Endothelial cell of umbilical vein (primary cell): ENCODE measurements at regions not wholly inside any gene's neighbourhood (a gene's known extent, or its start where the extent isn't known, plus 50 kb on each side); places are given as distances from the start of the nearest gene placed in this dataset.

ENCODE experiments used
- BruUV-seq: library from RNA; stranded (reverse); fragments of 400-500 nt; replicated peaks from 2 replicates; lab custom pipeline; 2021; lab: Mats Ljungman, UMichigan
- CTCF ChIA-PET: fragments of 300-600, 350-600 bp; sonication (Branson Sonifier 250); formaldehyde crosslinking; loops from one replicate; lab custom pipeline; 2021; ENCODE audit warnings: antibody characterized with exemption, inconsistent platforms; lab: Charles Lee
- POLR2A ChIA-PET: fragments of 300-600, 350-600 bp; sonication (Branson Sonifier 250); formaldehyde crosslinking; loops from one replicate; lab custom pipeline; 2021; ENCODE audit warnings: antibody characterized with exemption, inconsistent platforms; lab: Charles Lee
- DNase-seq: peaks from one replicate; pipeline ENCODE4 v3.0.0-alpha.2; 2011; ENCODE audit warnings: low read depth, low spot score
- FAIRE-seq: peaks from 2 replicates; lab custom pipeline; 2011; peaks lifted over from hg19 to GRCh38; lab: Jason Lieb, UNC
- H2AFZ ChIP-seq: 2 replicates; pipeline ENCODE4 v1.6.0; 2012; ENCODE audit warnings: low read depth, low read length, control low read depth, inconsistent platforms
- H3K27ac ChIP-seq: 2 replicates; pipeline ENCODE4 v1.5.1; 2011; ENCODE audit warnings: low read depth, mild to moderate bottlenecking, control low read depth, low read length, moderate library complexity; ENCODE audit not compliant: insufficient read depth
- H3K27me3 ChIP-seq, 2 experiments: 2 replicates each; pipeline versions ENCODE4 v1.6.0 to v1.6.1; 2011; ENCODE audit warnings: low read length in 2 of 2, mixed read lengths in 1 of 2; ENCODE audit not compliant: control insufficient read depth in 2 of 2, insufficient read depth in 2 of 2
- H3K36me3 ChIP-seq, 2 experiments: 2 replicates in 1 of 2; 3 replicates in 1 of 2; pipeline ENCODE4 v1.5.1; 2011; ENCODE audit warnings: low read length in 2 of 2, mild to moderate bottlenecking in 1 of 2, moderate library complexity in 1 of 2; ENCODE audit not compliant: control insufficient read depth in 2 of 2, insufficient read depth in 2 of 2; ENCODE audit errors: extremely low read depth in 1 of 2
- H3K4me1 ChIP-seq: 3 replicates; pipeline ENCODE4 v1.5.1; 2011; ENCODE audit warnings: mild to moderate bottlenecking, low read length; ENCODE audit not compliant: control insufficient read depth, insufficient read depth; ENCODE audit errors: extremely low read depth
- H3K4me2 ChIP-seq: 2 replicates; pipeline ENCODE4 v1.6.1; 2011; ENCODE audit warnings: low read length, control low read depth, mixed read lengths; ENCODE audit not compliant: insufficient read depth
- H3K4me3 ChIP-seq, 3 experiments: fragments of 200-600 bp in 1 of 3; sonication (generic), shearing (Covaris generic) in 1 of 3; replicated peaks in 1 of 3; 2 replicates each; pipeline ENCODE4 v1.5.1; 2011 to 2016; ENCODE audit warnings: control low read depth in 3 of 3, low read length in 3 of 3, mild to moderate bottlenecking in 2 of 3, inconsistent platforms in 1 of 3, low read depth in 1 of 3, moderate library complexity in 1 of 3; ENCODE audit not compliant: insufficient read depth in 1 of 3
- H3K79me2 ChIP-seq: 2 replicates; pipeline ENCODE4 v1.6.0; 2012; ENCODE audit warnings: low read length, inconsistent platforms; ENCODE audit not compliant: control insufficient read depth, insufficient read depth
- H3K9ac ChIP-seq: replicated peaks from 2 replicates; pipeline ENCODE3; 2011; ENCODE audit warnings: low read length, control low read depth; ENCODE audit not compliant: insufficient read depth; ENCODE audit errors: extremely low read depth
- H3K9me1 ChIP-seq: replicated peaks from 3 replicates; pipeline ENCODE4 v1.6.0; 2011; ENCODE audit warnings: mild to moderate bottlenecking, low read length; ENCODE audit not compliant: control insufficient read depth, insufficient read depth; ENCODE audit errors: extremely low read depth
- H3K9me3 ChIP-seq: replicated peaks from 2 replicates; pipeline ENCODE4 v1.5.1; 2012; ENCODE audit warnings: low read length, inconsistent platforms; ENCODE audit not compliant: control insufficient read depth, insufficient read depth
- H4K20me1 ChIP-seq: replicated peaks from 2 replicates; pipeline ENCODE3; 2011; ENCODE audit warnings: mild to moderate bottlenecking, low read length; ENCODE audit not compliant: control insufficient read depth, insufficient read depth; ENCODE audit errors: extremely low read depth
- JUN ChIP-seq: IDR thresholded peaks from 2 replicates; pipeline ENCODE4 v1.6.1; 2011; ENCODE audit warnings: borderline replicate concordance, low read depth; ENCODE audit not compliant: insufficient read length, insufficient read depth
- POLR2A ChIP-seq: IDR thresholded peaks from 2 replicates; pipeline ENCODE4 v1.6.1; 2012; ENCODE audit warnings: low read depth, mild to moderate bottlenecking, control low read depth, low read length
- POLR2AphosphoS5 ChIP-seq: IDR thresholded peaks from 2 replicates; pipeline ENCODE4 v1.6.1; 2012; ENCODE audit warnings: low read depth, mild to moderate bottlenecking, control low read depth, low read length, moderate library complexity; ENCODE audit not compliant: insufficient read depth
- dilution Hi-C: fragments of 300-500 bp; cut with MboI; formaldehyde crosslinking; loops from one replicate; pipeline ENCODE4 v1.15.0; 2019; ENCODE audit warnings: low sequenced_read_pairs; ENCODE audit not compliant: extremely low pct_ligation_motif_present
- intact Hi-C: fragments of 100-400 bp; cut with micrococcal nuclease; formaldehyde crosslinking; loops from one replicate; pipeline ENCODE4 v1.10.0; 2022
- TF ChIP-seq, protein P1 (sequence below): IDR thresholded peaks from 2 replicates; pipeline ENCODE4 v1.6.1; 2011; ENCODE audit not compliant: insufficient read depth, insufficient read length

DNA sequence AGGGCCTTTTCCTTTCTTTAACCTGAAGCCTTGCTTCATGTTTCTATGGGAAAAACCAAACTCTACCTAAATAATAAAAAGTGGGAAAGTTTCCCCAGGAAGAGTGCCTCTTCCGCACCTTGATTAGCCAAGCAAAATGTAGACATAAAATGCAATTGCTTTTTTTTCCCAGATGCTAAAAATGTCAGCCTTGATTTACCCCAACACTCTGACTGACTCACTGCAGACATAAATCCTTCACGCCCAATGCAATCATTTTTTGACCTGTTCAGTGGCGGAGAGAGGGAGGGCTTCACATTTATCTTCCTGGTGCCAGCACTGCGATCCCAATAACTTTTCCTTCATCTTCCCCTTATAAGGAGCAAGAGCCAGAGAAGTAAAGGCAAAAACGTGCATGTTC is 261.5 kb downstream of the SEC16B start:
- CTCF ChIA-PET: no interaction called here
- TF ChIP-seq JUN: no peak
- no peak for TF ChIP-seq POLR2AphosphoS5
- TF ChIP-seq POLR2A: no peak
- Histone ChIP-seq H3K27me3 (no peaks in the 10 kb centered on the region), H3K9ac (no peak overlapping the region), H4K20me1 (no peaks in the 10 kb centered on the region), H3K4me1 (no peaks in the 10 kb centered on the region), H3K4me3 (no peak overlapping the region), H3K4me2 (no peak overlapping the region), H3K9me3 (no peaks in the 10 kb centered on the region), H3K36me3 (no peaks in the 10 kb centered on the region), H2AFZ (no peak overlapping the region), H3K79me2 (no peaks in the 10 kb centered on the region), H3K9me1 (no peaks in the 10 kb centered on the region), H3K27ac (no peak overlapping the region)
- POLR2A ChIA-PET: no interaction called here
- FAIRE-seq (no peak), DNase-seq (no peak)
- dilution Hi-C loops: no loop called here
- BruUV-seq: no TSS peak
- intact Hi-C loops: no loop called here

DNA sequence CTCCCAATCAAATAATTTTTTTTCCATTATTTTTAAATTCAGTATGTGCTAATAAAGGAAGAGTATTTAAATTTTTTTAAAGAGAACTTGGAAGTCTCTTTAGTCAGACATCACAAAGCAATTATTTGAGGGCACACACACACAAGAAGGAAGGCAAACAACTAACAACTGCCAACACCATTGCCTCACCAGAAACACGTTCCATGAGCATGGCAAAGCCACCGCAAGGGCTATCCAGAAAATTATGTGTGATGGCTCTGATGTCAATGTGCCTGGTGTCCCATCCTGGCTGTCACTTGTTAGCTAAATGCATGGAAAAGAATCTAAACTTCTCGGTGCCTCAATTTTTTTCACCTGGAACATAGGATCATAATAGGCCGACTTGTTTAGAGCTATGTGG is 262.9 kb downstream of the SEC16B start:
- H2AFZ ChIP-seq: no peak overlapping the region
- H3K9me1 ChIP-seq: no peaks in the 10 kb centered on the region
- POLR2A ChIA-PET: no interaction called here
- H3K4me2 ChIP-seq: no peak overlapping the region
- no peaks in the 10 kb centered on the region for H3K9me3 ChIP-seq
- no peak for FAIRE-seq
- BruUV-seq: no TSS peak
- no peaks in the 10 kb centered on the region for H3K79me2 ChIP-seq
- dilution Hi-C loops (no loop called here), intact Hi-C loops (no loop called here)
- no peak overlapping the region for H3K4me3 ChIP-seq
- CTCF ChIA-PET: no interaction called here
- no peaks in the 10 kb centered on the region for H4K20me1 ChIP-seq
- H3K27ac ChIP-seq: no peak overlapping the region
- no peaks in the 10 kb centered on the region for H3K4me1 ChIP-seq
- TF ChIP-seq, protein P1, sequence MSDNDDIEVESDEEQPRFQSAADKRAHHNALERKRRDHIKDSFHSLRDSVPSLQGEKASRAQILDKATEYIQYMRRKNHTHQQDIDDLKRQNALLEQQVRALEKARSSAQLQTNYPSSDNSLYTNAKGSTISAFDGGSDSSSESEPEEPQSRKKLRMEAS: no peak
- DNase-seq: no peak
- H3K9ac ChIP-seq: no peak overlapping the region
- H3K36me3 ChIP-seq: no peaks in the 10 kb centered on the region
- H3K27me3 ChIP-seq: no peaks in the 10 kb centered on the region
